HEK293T (cell line): ENCODE measurements at regions not wholly inside any gene's neighbourhood (a gene's known extent, or its start where the extent isn't known, plus 50 kb on each side); places are given as distances from the start of the nearest gene placed in this dataset.

ENCODE experiments used
- CTCF ChIA-PET: fragments of 350-600 bp; formaldehyde crosslinking; extraction: SDS; loops from one replicate; lab custom pipeline; 2021; ENCODE audit warnings: antibody characterized with exemption, inconsistent platforms; lab: Yijun Ruan, JAX
- POLR2A ChIA-PET: fragments of 350-600 bp; formaldehyde crosslinking; extraction: SDS; loops from one replicate; lab custom pipeline; 2020; ENCODE audit warnings: antibody characterized with exemption, inconsistent platforms; lab: Yijun Ruan, JAX
- DNase-seq: peaks from one replicate; pipeline ENCODE4 v3.0.0; 2012; ENCODE audit warnings: mixed read lengths; ENCODE audit errors: extremely low spot score
- ARNT ChIP-seq: fragments of 450-650 bp; IDR thresholded peaks from 2 replicates; pipeline ENCODE4 v1.6.1; 2017; ENCODE audit warnings: mild to moderate bottlenecking
- BHLHE40 ChIP-seq: fragments of 450-650 bp; IDR thresholded peaks from 2 replicates; pipeline ENCODE4 v1.6.1; 2016; ENCODE audit warnings: mild to moderate bottlenecking, moderate library complexity, borderline replicate concordance
- CTBP1 ChIP-seq: fragments of 450-650 bp; IDR thresholded peaks from 2 replicates; pipeline ENCODE4 v1.6.1; 2016; ENCODE audit warnings: borderline replicate concordance
- ELF4 ChIP-seq: fragments of 450-650 bp; IDR thresholded peaks from 2 replicates; pipeline ENCODE4 v1.6.1; 2017; ENCODE audit warnings: antibody characterized with exemption
- FOXA1 ChIP-seq: fragments of 450-650 bp; IDR thresholded peaks from 2 replicates; pipeline ENCODE4 v1.6.1; 2016; ENCODE audit warnings: mild to moderate bottlenecking
- FOXK2 ChIP-seq: fragments of 450-650 bp; IDR thresholded peaks from 2 replicates; pipeline ENCODE4 v1.6.1; 2016; ENCODE audit warnings: mild to moderate bottlenecking
- FOXM1 ChIP-seq: fragments of 450-650 bp; IDR thresholded peaks from 2 replicates; pipeline ENCODE4 v1.6.1; 2017; ENCODE audit warnings: mild to moderate bottlenecking, borderline replicate concordance
- HDGF ChIP-seq: fragments of 450-650 bp; IDR thresholded peaks from 2 replicates; pipeline ENCODE4 v1.6.1; 2017; ENCODE audit warnings: antibody characterized with exemption, borderline replicate concordance
- L3MBTL2 ChIP-seq: fragments of 450-650 bp; conservative IDR thresholded peaks from 2 replicates; pipeline ENCODE4 v1.6.1; 2016; ENCODE audit warnings: mild to moderate bottlenecking
- LEF1 ChIP-seq: fragments of 450-650 bp; IDR thresholded peaks from 2 replicates; pipeline ENCODE4 v1.6.1; 2017; ENCODE audit warnings: mild to moderate bottlenecking, borderline replicate concordance
- NFRKB ChIP-seq: fragments of 450-650 bp; IDR thresholded peaks from 2 replicates; pipeline ENCODE4 v1.6.1; 2016; ENCODE audit warnings: mild to moderate bottlenecking, moderate library complexity
- SP1 ChIP-seq: fragments of 450-650 bp; IDR thresholded peaks from 2 replicates; pipeline ENCODE4 v1.6.1; 2017
- SUZ12 ChIP-seq: fragments of 450-650 bp; IDR thresholded peaks from 2 replicates; pipeline ENCODE4 v1.6.1; 2016; ENCODE audit warnings: mild to moderate bottlenecking
- TARDBP ChIP-seq: fragments of 450-650 bp; IDR thresholded peaks from 2 replicates; pipeline ENCODE4 v1.6.1; 2016
- ZNF384 ChIP-seq: fragments of 450-650 bp; IDR thresholded peaks from 2 replicates; pipeline ENCODE4 v1.6.1; 2016
- TF ChIP-seq, protein P1 (sequence below): fragments of 450-650 bp; IDR thresholded peaks from 2 replicates; pipeline ENCODE4 v1.6.1; 2016

DNA sequence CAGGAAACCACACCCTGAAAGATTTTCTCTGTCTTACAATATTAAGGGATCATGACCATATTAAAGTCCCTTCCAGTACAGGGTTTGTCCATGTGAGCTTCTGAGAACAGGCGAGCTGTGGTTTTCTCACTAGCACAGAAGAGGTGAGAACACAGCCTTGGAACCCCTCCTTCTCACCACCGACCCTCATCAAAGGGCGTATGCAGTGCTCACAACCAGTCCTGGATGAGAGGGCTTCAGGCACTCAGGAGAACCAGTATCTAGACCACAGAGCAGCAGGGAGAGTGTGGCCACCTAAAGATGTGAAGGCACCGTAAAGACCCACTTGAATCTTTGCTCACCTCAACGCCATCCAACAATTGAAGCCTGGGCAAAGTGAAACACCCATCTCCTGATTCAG is 397.0 kb downstream of the ETS1 start:
- ChIA-PET CTCF (no interaction called here), POLR2A (no interaction called here)
- TF ChIP-seq FOXK2 (no peak), CTBP1 (no peak), SP1 (no peak), L3MBTL2 (no peak), ELF4 (no peak), LEF1 (no peak), ARNT (no peak), ZNF384 (no peak), NFRKB (no peak), HDGF (no peak), BHLHE40 (no peak), FOXA1 (no peak), TARDBP (no peak), SUZ12 (no peak)
- TF ChIP-seq, protein P1, sequence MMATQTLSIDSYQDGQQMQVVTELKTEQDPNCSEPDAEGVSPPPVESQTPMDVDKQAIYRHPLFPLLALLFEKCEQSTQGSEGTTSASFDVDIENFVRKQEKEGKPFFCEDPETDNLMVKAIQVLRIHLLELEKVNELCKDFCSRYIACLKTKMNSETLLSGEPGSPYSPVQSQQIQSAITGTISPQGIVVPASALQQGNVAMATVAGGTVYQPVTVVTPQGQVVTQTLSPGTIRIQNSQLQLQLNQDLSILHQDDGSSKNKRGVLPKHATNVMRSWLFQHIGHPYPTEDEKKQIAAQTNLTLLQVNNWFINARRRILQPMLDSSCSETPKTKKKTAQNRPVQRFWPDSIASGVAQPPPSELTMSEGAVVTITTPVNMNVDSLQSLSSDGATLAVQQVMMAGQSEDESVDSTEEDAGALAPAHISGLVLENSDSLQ = no peak
- DNase-seq = no peak

- TF ChIP-seq NFRKB (no peak), CTBP1 (no peak), SUZ12 (no peak), FOXA1 (no peak), TARDBP (no peak), HDGF (no peak), BHLHE40 (no peak), ARNT (no peak), SP1 (no peak), LEF1 (no peak), ZNF384 (no peak), ELF4 (no peak), FOXK2 (no peak), FOXM1 (no peak), L3MBTL2 (no peak)
- TF ChIP-seq, protein P1 = no peak
- CTCF ChIA-PET = no interaction called here
- POLR2A ChIA-PET = no interaction called here
- DNase-seq = no peak
Observed at GRCh38 chr11:128189823-128190222, 397.5 kb downstream of the ETS1 start.

GRCh38 chr11:128188346-128189004 is 398.9 kb downstream of the ETS1 start:
- TF ChIP-seq SP1 = no peak
- no peak for TF ChIP-seq ELF4
- TF ChIP-seq SUZ12 = no peak
- TF ChIP-seq FOXM1 = no peak
- no peak for TF ChIP-seq FOXK2
- TF ChIP-seq FOXA1 = no peak
- TF ChIP-seq, protein P1 = no peak
- no peak for TF ChIP-seq CTBP1
- no peak for TF ChIP-seq BHLHE40
- TF ChIP-seq NFRKB = no peak
- DNase-seq = no peak
- ChIA-PET POLR2A (no interaction called here), CTCF (no interaction called here)

DNA sequence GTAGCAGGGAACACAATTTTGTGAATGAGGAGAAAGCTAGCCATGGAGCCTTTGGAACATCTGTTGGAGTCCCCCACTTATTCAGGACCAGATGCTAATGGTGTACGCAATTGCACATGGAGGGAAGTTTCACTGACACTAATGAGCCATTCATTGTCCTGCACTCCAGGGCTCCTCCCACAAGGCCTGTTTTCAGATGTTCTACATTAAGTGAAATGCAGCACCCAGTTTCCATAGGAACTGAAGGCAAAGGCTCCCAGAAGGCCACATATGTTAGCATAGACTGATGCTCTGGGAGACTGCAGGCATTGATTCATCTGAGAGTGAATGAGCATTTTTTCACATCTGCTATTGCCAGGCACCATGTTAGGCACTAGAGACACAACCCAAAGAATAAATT is 399.5 kb downstream of the ETS1 start:
- ChIA-PET CTCF (no interaction called here), POLR2A (no interaction called here)
- TF ChIP-seq ARNT (no peak), LEF1 (no peak), SP1 (no peak), NFRKB (no peak), HDGF (no peak), TARDBP (no peak), SUZ12 (no peak), ELF4 (no peak), CTBP1 (no peak), FOXM1 (no peak), BHLHE40 (no peak), ZNF384 (no peak), L3MBTL2 (no peak), FOXA1 (no peak), FOXK2 (no peak)
- TF ChIP-seq, protein P1 = no peak
- no peak for DNase-seq

- CTCF ChIA-PET = no interaction called here
- POLR2A ChIA-PET = no interaction called here
- TF ChIP-seq CTBP1 = no peak
- no peak for TF ChIP-seq L3MBTL2
- no peak for DNase-seq
Observed at GRCh38 chr11:128187377-128187776, 400.0 kb downstream of the ETS1 start.

- DNase-seq = no peak
- TF ChIP-seq SUZ12 (no peak), BHLHE40 (no peak), FOXA1 (no peak), CTBP1 (no peak), SP1 (no peak), ELF4 (no peak), TARDBP (no peak), ARNT (no peak), ZNF384 (no peak), L3MBTL2 (no peak), FOXM1 (no peak)
- TF ChIP-seq, protein P1 = no peak
- ChIA-PET CTCF (no interaction called here), POLR2A (no interaction called here)
Observed at GRCh38 chr11:128184981-128185380, 402.4 kb downstream of the ETS1 start.
